ENCODE measurements at regions not wholly inside any gene's neighbourhood (a gene's known extent, or its start where the extent isn't known, plus 50 kb on each side); places are given as distances from the start of the nearest gene placed in this dataset.

DNA sequence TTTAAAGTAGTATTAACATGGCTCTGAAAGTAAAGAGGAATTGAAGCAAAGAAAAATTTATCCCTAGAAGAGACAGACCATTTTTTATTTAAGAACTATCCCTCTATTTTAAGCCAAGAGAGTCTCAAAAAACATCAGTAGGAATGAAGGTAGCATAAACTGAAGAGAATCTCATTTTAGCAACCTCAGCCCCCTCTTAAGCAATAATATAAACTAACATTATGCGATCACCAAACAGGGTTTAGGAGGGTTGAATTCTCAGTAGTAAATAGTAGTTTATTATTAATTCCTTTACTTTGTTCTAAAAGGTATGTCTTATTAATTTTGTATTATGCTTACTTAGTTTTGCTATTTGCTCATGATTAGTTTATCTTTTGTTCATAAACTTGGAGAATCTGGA, 287.4 kb downstream of the CDK5RAP2 start:
- TF ChIP-seq JAZF1 (CRISPR knock-in tag; IDR thresholded peaks at IDR 0.05): no peak
- ChIA-PET CTCF (interaction anchor here (0.7 kb wide), 2 partner anchors 46 to 70 kb away, joined by 3 to 7 read pairs; no protein-coding TSS in a partner anchor), POLR2A (interaction anchor here (1.2 kb wide), 1 partner anchor 15 kb away, joined by 8 read pairs; no protein-coding TSS in a partner anchor)
- 0 out of 2 replicates have a peak, but pooled peaks cover 3% of the 10 kb centered on the region for H3K27me3 Mint-ChIP-seq (ENCODE audit: low read depth)
- H3K27ac Mint-ChIP-seq: no peak overlapping the region
- no peak overlapping the region for H3K4me3 Mint-ChIP-seq
- no peak for DNase-seq (ENCODE audit: low spot score)
- H3K9me3 Mint-ChIP-seq: peaks cover 10% of the 10 kb centered on the region
- H3K36me3 Mint-ChIP-seq: no peaks in the 10 kb centered on the region
- peaks cover 5% of the 10 kb centered on the region for H3K4me1 Mint-ChIP-seq
- ATAC-seq: no peak

DNA sequence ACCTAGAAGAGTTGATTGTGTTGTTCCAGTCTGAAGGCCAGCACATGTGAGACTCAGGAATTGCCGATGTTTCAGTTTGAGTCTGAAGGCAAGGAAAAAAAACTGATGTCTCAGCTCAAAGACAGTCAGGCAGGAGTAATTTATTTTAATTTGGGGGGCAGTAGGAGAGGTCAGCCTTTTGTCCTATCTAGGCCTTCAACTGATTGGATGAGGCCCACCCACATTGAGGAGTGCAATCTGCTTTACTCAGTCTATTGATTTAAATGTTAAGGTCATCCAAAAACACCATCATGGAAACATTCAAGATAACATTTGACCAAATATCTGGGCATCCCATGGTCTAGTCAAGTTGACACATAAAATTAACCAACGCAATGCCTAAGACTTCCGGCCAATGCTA, 288.9 kb downstream of the CDK5RAP2 start:
- 0 out of 2 replicates have a peak, but pooled peaks cover 3% of the 10 kb centered on the region for H3K27me3 Mint-ChIP-seq (ENCODE audit: low read depth)
- peaks cover 5% of the 10 kb centered on the region for H3K4me1 Mint-ChIP-seq
- POLR2A ChIA-PET: interaction anchor here (0.6 kb wide), 1 partner anchor 84 kb away, joined by 3 read pairs; no protein-coding TSS in a partner anchor
- H3K36me3 Mint-ChIP-seq: no peaks in the 10 kb centered on the region
- CTCF ChIA-PET: no interaction called here
- no peak for ATAC-seq
- peaks cover 10% of the 10 kb centered on the region for H3K9me3 Mint-ChIP-seq
- TF ChIP-seq GTF2I (CRISPR knock-in tag; conservative IDR thresholded peaks at IDR 0.05): 0 out of 2 replicates have a peak, but pooled peaks have one; percentile 21
- TF ChIP-seq FOXP4 (CRISPR knock-in tag; IDR thresholded peaks at IDR 0.05): no peak
- H3K27ac Mint-ChIP-seq: no peak overlapping the region
- DNase-seq (ENCODE audit: low spot score): no peak
- no peak overlapping the region for H3K4me3 Mint-ChIP-seq

GRCh38 chr9:120289990-120290975, 289.7 kb downstream of the CDK5RAP2 start:
- ATAC-seq: no peak
- 0 out of 2 replicates have a peak, but pooled peaks cover 3% of the 10 kb centered on the region for H3K27me3 Mint-ChIP-seq (ENCODE audit: low read depth)

DNA sequence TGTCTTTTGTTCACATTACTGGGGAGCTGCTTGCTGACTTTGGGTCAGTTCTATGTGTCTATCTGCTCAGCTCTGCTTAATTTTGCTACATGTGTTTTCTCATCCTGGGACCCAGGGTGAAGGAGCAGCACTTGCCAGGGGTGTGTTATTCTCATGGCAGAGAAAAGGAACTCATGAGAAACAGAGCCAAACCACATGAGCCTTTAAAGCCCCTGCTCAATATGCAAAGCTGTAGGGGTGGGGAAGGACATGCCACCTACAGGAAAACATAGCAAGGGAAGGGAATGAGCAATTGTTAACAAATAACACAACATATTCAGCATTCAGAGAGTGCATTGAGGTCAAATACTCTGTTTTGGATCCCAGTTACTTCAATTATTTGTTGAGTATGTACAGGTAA, 290.9 kb downstream of the CDK5RAP2 start:
- ATAC-seq: peak; percentile 65
- POLR2A ChIA-PET: interaction anchor here (0.7 kb wide), 1 partner anchor 1237 kb away, joined by 3 read pairs; no protein-coding TSS in a partner anchor
- H3K9me3 Mint-ChIP-seq: peaks cover 20% of the 10 kb centered on the region
- no peak overlapping the region for H3K4me3 Mint-ChIP-seq
- H3K36me3 Mint-ChIP-seq: peaks cover 2% of the 10 kb centered on the region; the same call in 1 of the 2 replicates
- TF ChIP-seq CREB1 (CRISPR knock-in tag; IDR thresholded peaks at IDR 0.05) (no peak), MLX (CRISPR knock-in tag; IDR thresholded peaks at IDR 0.05) (no peak), ZNF416 (CRISPR knock-in tag; IDR thresholded peaks at IDR 0.05) (no peak), ZBTB21 (CRISPR knock-in tag; IDR thresholded peaks at IDR 0.05; ENCODE audit: borderline replicate concordance) (no peak), KAT7 (CRISPR knock-in tag; IDR thresholded peaks at IDR 0.05; ENCODE audit: borderline replicate concordance) (no peak), ZNF138 (CRISPR knock-in tag; conservative IDR thresholded peaks at IDR 0.05) (no peak), E2F4 (CRISPR knock-in tag; IDR thresholded peaks at IDR 0.05; ENCODE audit: borderline replicate concordance, low read depth) (no peak), ELF4 (CRISPR knock-in tag; IDR thresholded peaks at IDR 0.05; ENCODE audit: low read depth) (no peak), GRHL2 (CRISPR knock-in tag; IDR thresholded peaks at IDR 0.05; ENCODE audit: insufficient replicate concordance, severe bottlenecking) (no peak), ZNF232 (CRISPR knock-in tag; IDR thresholded peaks at IDR 0.05) (no peak), SMAD3 (CRISPR knock-in tag; IDR thresholded peaks at IDR 0.05; ENCODE audit: borderline replicate concordance) (no peak)
- H3K4me1 Mint-ChIP-seq: peaks cover 5% of the 10 kb centered on the region
- DNase-seq (ENCODE audit: low spot score): no peak
- H3K27ac Mint-ChIP-seq: no peak overlapping the region
- CTCF ChIA-PET: interaction anchor here (1.8 kb wide), 1 partner anchor 11 kb away, joined by 8 read pairs; no protein-coding TSS in a partner anchor
- 0 out of 2 replicates have a peak, but pooled peaks cover 3% of the 10 kb centered on the region for H3K27me3 Mint-ChIP-seq (ENCODE audit: low read depth)

More at GRCh38 chr9:120289990-120290975, 289.7 kb downstream of the CDK5RAP2 start:
- TF ChIP-seq SMAD4 (CRISPR knock-in tag; IDR thresholded peaks at IDR 0.05): no peak
- Mint-ChIP-seq H3K4me3 (no peak overlapping the region), H3K27ac (no peak overlapping the region), H3K4me1 (peaks cover 5% of the 10 kb centered on the region), H3K36me3 (no peaks in the 10 kb centered on the region), H3K9me3 (peaks cover 10% of the 10 kb centered on the region)
- ChIA-PET CTCF (interaction anchor here (1.8 kb wide), 1 partner anchor 10 kb away, joined by 8 read pairs; no protein-coding TSS in a partner anchor), POLR2A (no interaction called here)
- DNase-seq (ENCODE audit: low spot score): no peak
